Keratinocyte (primary cell): ENCODE measurements at regions not wholly inside any gene's neighbourhood (a gene's known extent, or its start where the extent isn't known, plus 50 kb on each side); places are given as distances from the start of the nearest gene placed in this dataset.

Experiments used
- DNase-seq: peaks from one replicate; pipeline ENCODE4 v3.0.0-alpha.2; 2011; ENCODE audit warnings: low read depth, missing footprints, low spot score
- FAIRE-seq: peaks from 2 replicates; lab custom pipeline; 2011; peaks lifted over from hg19 to GRCh38; lab: Jason Lieb, UNC
- H2AFZ ChIP-seq: 2 replicates; pipeline ENCODE4 v1.6.0; 2012; ENCODE audit warnings: low read length, control low read depth, inconsistent platforms; ENCODE audit not compliant: control insufficient read depth
- H3K27ac ChIP-seq: 2 replicates; pipeline ENCODE4 v1.5.1; 2011; ENCODE audit warnings: low read length; ENCODE audit not compliant: control insufficient read depth, insufficient read depth
- H3K27me3 ChIP-seq: 3 replicates; pipeline ENCODE4 v1.6.0; 2011; ENCODE audit warnings: low read length; ENCODE audit not compliant: control insufficient read depth, insufficient read depth; ENCODE audit errors: extremely low read depth
- H3K36me3 ChIP-seq, 2 experiments: 2 replicates in 1 of 2; 3 replicates in 1 of 2; pipeline ENCODE4 v1.5.1; 2011; ENCODE audit warnings: low read length in 2 of 2, mild to moderate bottlenecking in 1 of 2; ENCODE audit not compliant: control insufficient read depth in 2 of 2, insufficient read depth in 2 of 2; ENCODE audit errors: extremely low read depth in 1 of 2
- H3K4me1 ChIP-seq: 3 replicates; pipeline ENCODE4 v1.5.1; 2011; ENCODE audit warnings: low read length; ENCODE audit not compliant: control insufficient read depth, insufficient read depth; ENCODE audit errors: extremely low read depth
- H3K4me2 ChIP-seq: 3 replicates; pipeline ENCODE4 v1.6.0; 2011; ENCODE audit warnings: low read depth, low read length; ENCODE audit not compliant: control insufficient read depth, insufficient read depth; ENCODE audit errors: extremely low read depth
- H3K4me3 ChIP-seq, 3 experiments: fragments of 200-600 bp in 1 of 3; sonication (generic) in 1 of 3; 2 replicates in 2 of 3; 3 replicates in 1 of 3; pipeline ENCODE4 v1.5.1; 2011 to 2016; ENCODE audit warnings: low read length in 3 of 3, mild to moderate bottlenecking in 3 of 3, control low read depth in 2 of 3, inconsistent platforms in 1 of 3, low read depth in 1 of 3, mixed read lengths in 1 of 3, mixed run types in 1 of 3, moderate library complexity in 1 of 3; ENCODE audit not compliant: control insufficient read depth in 2 of 3, insufficient read depth in 2 of 3; ENCODE audit errors: extremely low read depth in 1 of 3
- H3K79me2 ChIP-seq: 2 replicates; pipeline ENCODE4 v1.6.0; 2012; ENCODE audit warnings: low read length; ENCODE audit not compliant: control insufficient read depth, insufficient read depth
- H3K9ac ChIP-seq: 3 replicates; pipeline ENCODE4 v1.6.0; 2011; ENCODE audit warnings: low read length; ENCODE audit not compliant: control insufficient read depth, insufficient read depth; ENCODE audit errors: extremely low read depth
- H3K9me1 ChIP-seq: 3 replicates; pipeline ENCODE4 v1.6.0; 2011; ENCODE audit warnings: low read length; ENCODE audit not compliant: control insufficient read depth, insufficient read depth; ENCODE audit errors: extremely low read depth
- H3K9me3 ChIP-seq: 2 replicates; pipeline ENCODE4 v1.5.1; 2012; ENCODE audit warnings: low read depth, low read length; ENCODE audit not compliant: control insufficient read depth
- H4K20me1 ChIP-seq: 3 replicates; pipeline ENCODE4 v1.6.0; 2011; ENCODE audit warnings: low read length; ENCODE audit not compliant: control insufficient read depth, insufficient read depth; ENCODE audit errors: extremely low read depth
- CTCF ChIP-seq, 3 experiments: IDR thresholded peaks in 1 of 3; conservative IDR thresholded peaks in 1 of 3; optimal IDR thresholded peaks in 1 of 3; 2 replicates in 2 of 3; 3 replicates in 1 of 3; pipeline versions ENCODE3 to v1.5.1; 2011; ENCODE audit warnings: low read length in 3 of 3, mild to moderate bottlenecking in 3 of 3, moderate library complexity in 2 of 3, control low read depth in 1 of 3, inconsistent platforms in 1 of 3; ENCODE audit not compliant: insufficient read depth in 2 of 3; ENCODE audit errors: extremely low read depth in 1 of 3
- EZH2 ChIP-seq: IDR thresholded peaks from one replicate; pipeline ENCODE4 v1.6.1; 2012; ENCODE audit warnings: inconsistent platforms, mild to moderate bottlenecking, low read length, moderate library complexity
- dilution Hi-C: fragments of 300-500 bp; cut with MboI; formaldehyde crosslinking; loops from one replicate; pipeline ENCODE4 v1.7.0; 2020; ENCODE audit warnings: low sequenced_read_pairs; ENCODE audit not compliant: extremely low pct_ligation_motif_present

DNA sequence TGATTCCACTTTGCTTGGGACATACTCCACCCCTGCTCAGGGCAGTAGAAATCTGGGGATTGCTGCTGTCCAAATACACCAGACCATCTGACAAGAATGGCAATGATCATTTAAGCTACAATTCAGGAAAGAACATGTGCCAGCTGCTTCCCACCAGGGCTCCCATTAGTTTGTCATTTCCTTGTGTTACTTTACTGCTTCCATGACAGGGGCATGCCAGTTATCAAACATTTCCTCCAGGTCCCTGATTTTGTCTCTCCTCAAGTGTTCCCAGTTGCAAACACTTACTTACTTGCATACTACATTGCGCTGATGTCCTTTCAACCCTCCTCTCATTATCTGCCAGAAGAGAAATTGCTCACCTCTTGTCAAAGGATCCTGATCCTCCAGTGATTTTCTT lies 474.5 kb upstream of the DCC start:
- Histone ChIP-seq H3K9ac (no peak overlapping the region), H3K4me2 (no peak overlapping the region), H3K4me3 (no peak overlapping the region), H4K20me1 (no peaks in the 10 kb centered on the region), H2AFZ (no peak overlapping the region), H3K9me3 (no peaks in the 10 kb centered on the region), H3K27me3 (no peaks in the 10 kb centered on the region), H3K79me2 (no peaks in the 10 kb centered on the region), H3K36me3 (no peaks in the 10 kb centered on the region), H3K4me1 (no peaks in the 10 kb centered on the region), H3K27ac (no peak overlapping the region), H3K9me1 (no peaks in the 10 kb centered on the region)
- FAIRE-seq (no peak), DNase-seq (no peak)
- TF ChIP-seq CTCF (optimal IDR thresholded peaks at IDR 0.05 in 1 of 3, IDR thresholded peaks at IDR 0.05 in 1 of 3, conservative IDR thresholded peaks at IDR 0.05 in 1 of 3; ENCODE audit: extremely low read depth in 1 of 3, insufficient read depth in 2 of 3, low read length in 3 of 3) = no peak
- no peak for TF ChIP-seq EZH2
- dilution Hi-C loops = no loop called here

DNA sequence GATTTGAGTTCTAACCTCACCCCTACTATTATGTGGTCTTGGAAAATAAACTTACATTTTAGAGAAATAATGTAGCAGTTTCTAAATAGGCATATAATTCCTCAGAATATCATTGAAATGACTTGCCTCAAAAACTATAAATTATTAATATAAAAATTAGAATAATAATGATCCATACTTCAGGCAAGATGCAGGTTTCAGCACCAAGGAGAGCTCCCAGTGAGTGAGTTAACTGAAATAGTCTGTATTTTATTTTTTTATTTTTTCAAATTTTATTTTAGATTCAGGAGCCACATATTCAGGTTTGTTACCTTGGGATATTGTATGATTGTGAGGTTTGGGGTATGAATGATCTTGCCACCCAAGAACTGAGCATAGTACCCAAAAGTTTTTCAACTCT lies 472.2 kb upstream of the DCC start:
- Histone ChIP-seq H3K79me2 (no peaks in the 10 kb centered on the region), H3K4me3 (no peak overlapping the region), H3K9me1 (no peaks in the 10 kb centered on the region), H3K4me2 (no peak overlapping the region), H2AFZ (no peak overlapping the region), H3K4me1 (no peaks in the 10 kb centered on the region), H4K20me1 (no peaks in the 10 kb centered on the region), H3K27ac (no peak overlapping the region), H3K9me3 (no peaks in the 10 kb centered on the region), H3K27me3 (no peaks in the 10 kb centered on the region), H3K9ac (no peak overlapping the region), H3K36me3 (no peaks in the 10 kb centered on the region)
- no peak for FAIRE-seq
- dilution Hi-C loops = no loop called here
- DNase-seq = no peak
- TF ChIP-seq EZH2 (no peak), CTCF (optimal IDR thresholded peaks at IDR 0.05 in 1 of 3, IDR thresholded peaks at IDR 0.05 in 1 of 3, conservative IDR thresholded peaks at IDR 0.05 in 1 of 3; ENCODE audit: extremely low read depth in 1 of 3, insufficient read depth in 2 of 3, low read length in 3 of 3) (no peak)
